ENCODE measurements at regions not wholly inside any gene's neighbourhood (a gene's known extent, or its start where the extent isn't known, plus 50 kb on each side); places are given as distances from the start of the nearest gene placed in this dataset.
"Not testable (repeated sequence)": the region's sequence is repeated elsewhere in the genome, so short reads cannot be mapped to it uniquely, and the experiment has no call there.

- Histone ChIP-seq H3K27me3 (ENCODE audit: low read depth, low read length) (no peaks in the 10 kb centered on the region), H3K9me3 (ENCODE audit: control insufficient read depth in 1 of 2, low read length in 2 of 2) (no peaks in the 10 kb centered on the region), H3K4me1 (ENCODE audit: control insufficient read depth in 1 of 2, insufficient read depth in 2 of 2, low read length in 2 of 2) (no peaks in the 10 kb centered on the region), H3K36me3 (ENCODE audit: control insufficient read depth in 1 of 2, insufficient read depth in 2 of 2, low read length in 2 of 2) (no peaks in the 10 kb centered on the region), H3K4me3 (ENCODE audit: low read depth in 1 of 2, low read length in 2 of 2) (no peak overlapping the region), H3K27ac (ENCODE audit: low read length) (no peak overlapping the region)
These were observed 156.5 kb upstream of the LRATD1 start for GRCh38 chr2:14475994-14476393.

- Histone ChIP-seq H3K36me3 (ENCODE audit: control insufficient read depth in 1 of 2, insufficient read depth in 2 of 2, low read length in 2 of 2) (no peaks in the 10 kb centered on the region), H3K27me3 (ENCODE audit: low read depth, low read length) (no peaks in the 10 kb centered on the region), H3K4me1 (ENCODE audit: control insufficient read depth in 1 of 2, insufficient read depth in 2 of 2, low read length in 2 of 2) (no peaks in the 10 kb centered on the region), H3K27ac (ENCODE audit: low read length) (no peak overlapping the region), H3K4me3 (ENCODE audit: low read depth in 1 of 2, low read length in 2 of 2) (no peak overlapping the region), H3K9me3 (ENCODE audit: control insufficient read depth in 1 of 2, low read length in 2 of 2) (no peaks in the 10 kb centered on the region)
These were observed 153.0 kb upstream of the LRATD1 start for GRCh38 chr2:14479486-14479885.

GRCh38 chr2:14480120-14480519, 152.4 kb upstream of the LRATD1 start:
- Histone ChIP-seq H3K36me3 (ENCODE audit: control insufficient read depth in 1 of 2, insufficient read depth in 2 of 2, low read length in 2 of 2) (no peaks in the 10 kb centered on the region), H3K9me3 (ENCODE audit: control insufficient read depth in 1 of 2, low read length in 2 of 2) (no peaks in the 10 kb centered on the region), H3K4me3 (ENCODE audit: low read depth in 1 of 2, low read length in 2 of 2) (no peak overlapping the region), H3K27ac (ENCODE audit: low read length) (no peak overlapping the region), H3K4me1 (ENCODE audit: control insufficient read depth in 1 of 2, insufficient read depth in 2 of 2, low read length in 2 of 2) (no peaks in the 10 kb centered on the region), H3K27me3 (ENCODE audit: low read depth, low read length) (no peaks in the 10 kb centered on the region)

GRCh38 chr2:14480906-14481305, 151.6 kb upstream of the LRATD1 start:
- Histone ChIP-seq H3K9me3 (ENCODE audit: control insufficient read depth in 1 of 2, low read length in 2 of 2) (no peaks in the 10 kb centered on the region), H3K27ac (ENCODE audit: low read length) (no peak overlapping the region), H3K4me1 (ENCODE audit: control insufficient read depth in 1 of 2, insufficient read depth in 2 of 2, low read length in 2 of 2) (no peaks in the 10 kb centered on the region), H3K4me3 (ENCODE audit: low read depth in 1 of 2, low read length in 2 of 2) (no peak overlapping the region), H3K27me3 (ENCODE audit: low read depth, low read length) (no peaks in the 10 kb centered on the region), H3K36me3 (ENCODE audit: control insufficient read depth in 1 of 2, insufficient read depth in 2 of 2, low read length in 2 of 2) (no peaks in the 10 kb centered on the region)

DNA sequence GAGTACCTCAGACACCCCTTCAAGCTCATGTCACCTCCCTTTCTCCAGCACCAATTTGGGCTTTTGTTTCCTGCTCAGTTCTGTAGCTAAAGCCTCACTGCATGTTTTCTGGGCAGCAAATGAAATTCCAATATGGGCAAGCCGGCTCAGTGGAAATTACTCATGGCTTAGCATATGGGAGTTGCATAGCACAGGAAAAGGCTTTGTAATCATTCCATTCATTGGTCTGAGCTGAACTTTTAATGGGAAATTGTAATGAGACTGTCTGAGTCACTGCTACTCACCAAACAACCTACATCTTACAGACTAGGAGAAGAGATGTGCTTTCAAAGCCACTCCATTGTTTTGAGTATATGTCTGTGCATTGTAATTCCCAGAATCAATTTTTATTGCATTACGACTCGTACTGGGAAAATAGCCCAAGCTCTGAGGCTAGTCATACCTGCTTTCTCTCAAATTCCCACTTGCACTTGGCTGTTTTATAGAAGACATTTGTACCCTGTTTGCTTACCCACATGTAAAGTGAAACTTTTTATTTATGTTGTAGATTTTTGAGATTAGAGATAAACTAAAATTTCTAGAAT, 139.5 kb upstream of the LRATD1 start:
- Histone ChIP-seq H3K27me3 (ENCODE audit: low read depth, low read length) (no peaks in the 10 kb centered on the region), H3K4me1 (ENCODE audit: control insufficient read depth in 1 of 2, insufficient read depth in 2 of 2, low read length in 2 of 2) (no peaks in the 10 kb centered on the region), H3K36me3 (ENCODE audit: control insufficient read depth in 1 of 2, insufficient read depth in 2 of 2, low read length in 2 of 2) (no peaks in the 10 kb centered on the region), H3K9me3 (ENCODE audit: control insufficient read depth in 1 of 2, low read length in 2 of 2) (no peaks in the 10 kb centered on the region), H3K4me3 (ENCODE audit: low read depth in 1 of 2, low read length in 2 of 2) (no peak overlapping the region), H3K27ac (ENCODE audit: low read length) (no peak overlapping the region)

DNA sequence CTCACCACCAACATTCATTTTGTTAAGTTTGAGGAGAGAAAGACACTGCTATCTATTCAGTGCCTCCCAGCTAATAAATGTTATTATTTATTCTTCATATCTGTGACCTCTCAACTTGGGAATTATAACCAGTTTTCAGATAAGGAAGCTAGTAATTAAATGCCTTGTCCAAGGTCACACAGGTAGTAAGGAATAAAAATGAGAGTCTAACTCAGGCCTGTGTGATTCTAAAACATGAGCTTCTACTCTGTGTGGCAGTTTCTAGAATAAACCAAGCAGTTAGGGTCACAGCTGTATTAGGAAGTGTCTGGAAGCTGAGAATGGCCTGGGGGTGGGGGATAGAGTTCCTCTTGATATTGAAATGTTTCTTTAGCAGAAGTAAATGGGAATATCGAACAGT, 137.8 kb upstream of the LRATD1 start:
- Histone ChIP-seq H3K4me3 (ENCODE audit: low read depth in 1 of 2, low read length in 2 of 2) (no peak overlapping the region), H3K27ac (ENCODE audit: low read length) (no peak overlapping the region), H3K36me3 (ENCODE audit: control insufficient read depth in 1 of 2, insufficient read depth in 2 of 2, low read length in 2 of 2) (no peaks in the 10 kb centered on the region), H3K27me3 (ENCODE audit: low read depth, low read length) (no peaks in the 10 kb centered on the region), H3K9me3 (ENCODE audit: control insufficient read depth in 1 of 2, low read length in 2 of 2) (no peaks in the 10 kb centered on the region), H3K4me1 (ENCODE audit: control insufficient read depth in 1 of 2, insufficient read depth in 2 of 2, low read length in 2 of 2) (no peaks in the 10 kb centered on the region)

GRCh38 chr2:14501061-14501460, 131.5 kb upstream of the LRATD1 start:
- Histone ChIP-seq H3K27me3 (ENCODE audit: low read depth, low read length) (no peaks in the 10 kb centered on the region), H3K36me3 (ENCODE audit: control insufficient read depth in 1 of 2, insufficient read depth in 2 of 2, low read length in 2 of 2) (no peaks in the 10 kb centered on the region), H3K4me1 (ENCODE audit: control insufficient read depth in 1 of 2, insufficient read depth in 2 of 2, low read length in 2 of 2) (no peaks in the 10 kb centered on the region), H3K4me3 (ENCODE audit: low read depth in 1 of 2, low read length in 2 of 2) (no peak overlapping the region), H3K9me3 (ENCODE audit: control insufficient read depth in 1 of 2, low read length in 2 of 2) (no peaks in the 10 kb centered on the region), H3K27ac (ENCODE audit: low read length) (no peak overlapping the region)

DNA sequence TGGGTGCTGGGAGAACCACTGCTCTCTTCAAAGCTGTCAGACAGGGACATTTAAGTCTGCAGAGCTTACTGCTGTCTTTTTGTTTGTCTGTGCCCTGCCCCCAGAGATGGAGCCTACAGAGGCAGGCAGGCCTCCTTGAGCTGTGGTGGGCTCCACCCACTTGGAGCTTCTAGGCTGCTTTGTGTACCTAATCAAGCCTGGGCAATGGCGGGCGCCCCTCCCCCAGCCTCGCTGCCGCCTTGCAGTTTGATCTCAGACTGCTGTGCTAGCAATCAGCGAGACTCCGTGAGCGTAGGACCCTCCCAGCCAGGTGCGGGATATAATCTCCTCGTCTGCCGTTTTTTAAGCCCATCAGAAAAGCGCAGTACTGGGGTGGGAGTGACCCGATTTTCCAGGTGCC, 125.6 kb upstream of the LRATD1 start:
- H3K27me3 ChIP-seq (ENCODE audit: low read depth, low read length); H3K27ac ChIP-seq (ENCODE audit: low read length); H3K9me3 ChIP-seq (ENCODE audit: control insufficient read depth in 1 of 2, low read length in 2 of 2); H3K36me3 ChIP-seq (ENCODE audit: control insufficient read depth in 1 of 2, insufficient read depth in 2 of 2, low read length in 2 of 2); H3K4me3 ChIP-seq (ENCODE audit: low read depth in 1 of 2, low read length in 2 of 2); H3K4me1 ChIP-seq (ENCODE audit: control insufficient read depth in 1 of 2, insufficient read depth in 2 of 2, low read length in 2 of 2): not testable (repeated sequence)

GRCh38 chr2:14511541-14511940, 121.0 kb upstream of the LRATD1 start:
- Histone ChIP-seq H3K27me3 (ENCODE audit: low read depth, low read length) (no peaks in the 10 kb centered on the region), H3K9me3 (ENCODE audit: control insufficient read depth in 1 of 2, low read length in 2 of 2) (no peaks in the 10 kb centered on the region), H3K36me3 (ENCODE audit: control insufficient read depth in 1 of 2, insufficient read depth in 2 of 2, low read length in 2 of 2) (no peaks in the 10 kb centered on the region), H3K4me1 (ENCODE audit: control insufficient read depth in 1 of 2, insufficient read depth in 2 of 2, low read length in 2 of 2) (no peaks in the 10 kb centered on the region), H3K27ac (ENCODE audit: low read length) (no peak overlapping the region), H3K4me3 (ENCODE audit: low read depth in 1 of 2, low read length in 2 of 2) (no peak overlapping the region)

GRCh38 chr2:14513903-14514302, 118.6 kb upstream of the LRATD1 start:
- Histone ChIP-seq H3K4me3 (ENCODE audit: low read depth in 1 of 2, low read length in 2 of 2) (no peak overlapping the region), H3K27ac (ENCODE audit: low read length) (no peak overlapping the region), H3K9me3 (ENCODE audit: control insufficient read depth in 1 of 2, low read length in 2 of 2) (no peaks in the 10 kb centered on the region), H3K27me3 (ENCODE audit: low read depth, low read length) (no peaks in the 10 kb centered on the region), H3K4me1 (ENCODE audit: control insufficient read depth in 1 of 2, insufficient read depth in 2 of 2, low read length in 2 of 2) (no peaks in the 10 kb centered on the region), H3K36me3 (ENCODE audit: control insufficient read depth in 1 of 2, insufficient read depth in 2 of 2, low read length in 2 of 2) (no peaks in the 10 kb centered on the region)

- H3K4me3 ChIP-seq (ENCODE audit: low read depth in 1 of 2, low read length in 2 of 2), result no peak overlapping the region
- H3K27ac ChIP-seq (ENCODE audit: low read length), result no peak overlapping the region
- H3K27me3 ChIP-seq (ENCODE audit: low read depth, low read length), result no peaks in the 10 kb centered on the region
- no peaks in the 10 kb centered on the region for H3K4me1 ChIP-seq (ENCODE audit: control insufficient read depth in 1 of 2, insufficient read depth in 2 of 2, low read length in 2 of 2)
- no peaks in the 10 kb centered on the region for H3K9me3 ChIP-seq (ENCODE audit: control insufficient read depth in 1 of 2, low read length in 2 of 2)
- H3K36me3 ChIP-seq (ENCODE audit: control insufficient read depth in 1 of 2, insufficient read depth in 2 of 2, low read length in 2 of 2), result no peaks in the 10 kb centered on the region
These were observed 115.7 kb upstream of the LRATD1 start for GRCh38 chr2:14516844-14517243.

DNA sequence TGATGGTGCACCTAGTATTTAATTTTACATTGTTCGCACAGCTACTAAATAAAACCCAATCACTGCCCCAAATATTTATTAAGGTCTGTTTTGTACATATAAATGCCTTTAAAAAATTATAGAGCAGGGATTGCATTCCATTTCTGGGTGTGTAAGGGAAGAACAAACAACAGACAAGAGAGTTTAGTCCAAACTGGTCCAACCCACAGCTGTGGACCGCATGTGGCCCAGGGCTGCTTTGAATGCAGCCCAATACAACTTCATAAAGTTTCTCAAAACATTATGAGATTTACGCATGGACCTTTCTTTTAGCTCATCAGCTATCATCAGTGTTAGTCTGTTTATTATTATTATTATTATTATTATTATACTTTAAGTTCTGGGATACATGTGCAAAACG, 114.8 kb upstream of the LRATD1 start:
- no peaks in the 10 kb centered on the region for H3K9me3 ChIP-seq (ENCODE audit: control insufficient read depth in 1 of 2, low read length in 2 of 2)
- no peaks in the 10 kb centered on the region for H3K4me1 ChIP-seq (ENCODE audit: control insufficient read depth in 1 of 2, insufficient read depth in 2 of 2, low read length in 2 of 2)
- H3K27me3 ChIP-seq (ENCODE audit: low read depth, low read length), result no peaks in the 10 kb centered on the region
- H3K4me3 ChIP-seq (ENCODE audit: low read depth in 1 of 2, low read length in 2 of 2), result no peak overlapping the region
- no peaks in the 10 kb centered on the region for H3K36me3 ChIP-seq (ENCODE audit: control insufficient read depth in 1 of 2, insufficient read depth in 2 of 2, low read length in 2 of 2)
- no peak overlapping the region for H3K27ac ChIP-seq (ENCODE audit: low read length)

Measured in muscle layer of duodenum (tissue), 2 donors.